ENCODE measurements at regions not wholly inside any gene's neighbourhood (a gene's known extent, or its start where the extent isn't known, plus 50 kb on each side); places are given as distances from the start of the nearest gene placed in this dataset.

DNA sequence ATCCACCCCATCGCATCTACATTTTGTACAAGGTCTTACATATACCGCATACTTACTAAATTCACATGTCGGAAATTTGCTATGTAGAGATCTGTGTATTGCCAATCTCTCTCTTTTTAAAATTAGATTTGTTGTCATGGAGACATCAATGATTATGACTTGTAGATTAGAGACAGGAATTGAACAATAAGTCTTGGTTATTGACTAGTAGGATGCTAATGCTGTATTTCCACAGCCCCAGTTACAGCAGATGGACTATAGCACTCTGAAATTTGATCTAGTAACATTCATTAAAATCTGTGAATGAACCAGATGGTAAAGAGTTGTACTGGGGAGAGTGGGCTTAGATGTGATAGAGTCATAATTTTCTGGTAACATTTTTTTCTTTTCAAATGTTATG is 805.7 kb downstream of the SLC4A3 start:
- H3K9me3 ChIP-seq (replicated peaks): no peaks in the 10 kb centered on the region
- intact Hi-C loops (cut with micrococcal nuclease): no loop called here
- H3K27me3 ChIP-seq (ENCODE audit: low read depth): no peaks in the 10 kb centered on the region
- no peaks in the 10 kb centered on the region for H3K4me1 ChIP-seq
- no peak for DNase-seq
- no peak for TF ChIP-seq CTCF (IDR thresholded peaks at IDR 0.05; ENCODE audit: borderline replicate concordance)
- no peaks in the 10 kb centered on the region for H3K36me3 ChIP-seq
- H3K27ac ChIP-seq (replicated peaks): no peak overlapping the region
- no peak overlapping the region for H3K4me3 ChIP-seq

- DNase-seq: no peak
- intact Hi-C loops (cut with micrococcal nuclease): no loop called here
- no peak for TF ChIP-seq CTCF (IDR thresholded peaks at IDR 0.05; ENCODE audit: borderline replicate concordance)
Measured at GRCh38 chr2:220434385-220434784, 807.0 kb downstream of the SLC4A3 start.

GRCh38 chr2:220437938-220438337 is 810.5 kb downstream of the SLC4A3 start:
- H3K27me3 ChIP-seq (ENCODE audit: low read depth): no peaks in the 10 kb centered on the region
- no peak for TF ChIP-seq CTCF (IDR thresholded peaks at IDR 0.05; ENCODE audit: borderline replicate concordance)
- no peak for DNase-seq
- intact Hi-C loops (cut with micrococcal nuclease): no loop called here
- H3K9me3 ChIP-seq (replicated peaks): no peaks in the 10 kb centered on the region
- no peak overlapping the region for H3K27ac ChIP-seq (replicated peaks)
- no peaks in the 10 kb centered on the region for H3K4me1 ChIP-seq
- no peak overlapping the region for H3K4me3 ChIP-seq
- no peaks in the 10 kb centered on the region for H3K36me3 ChIP-seq

More at GRCh38 chr2:220434385-220434784, 807.0 kb downstream of the SLC4A3 start:
- no peak overlapping the region for H3K27ac ChIP-seq (replicated peaks)
- H3K36me3 ChIP-seq: no peaks in the 10 kb centered on the region
- no peaks in the 10 kb centered on the region for H3K4me1 ChIP-seq
- H3K27me3 ChIP-seq (ENCODE audit: low read depth): no peaks in the 10 kb centered on the region
- no peak overlapping the region for H3K4me3 ChIP-seq
- H3K9me3 ChIP-seq (replicated peaks): no peaks in the 10 kb centered on the region

DNA sequence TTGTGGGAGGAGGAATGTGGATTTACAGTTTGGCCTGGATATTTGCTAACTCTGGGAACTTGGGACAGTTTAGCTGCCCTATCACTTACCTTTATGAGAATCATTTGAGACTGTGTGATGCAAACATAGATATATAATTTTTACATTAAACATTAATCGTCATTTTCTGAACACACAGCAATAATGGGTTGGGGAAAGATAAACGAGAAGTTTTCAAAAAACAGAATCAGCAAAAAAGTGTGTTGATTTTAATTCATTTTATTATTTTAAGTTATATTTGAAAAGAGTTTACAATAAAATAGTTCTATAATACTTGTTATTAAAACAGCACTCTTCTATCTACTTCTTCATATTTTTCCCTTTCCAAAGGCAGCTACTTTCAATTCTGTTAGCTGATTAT is 813.3 kb downstream of the SLC4A3 start:
- H3K4me3 ChIP-seq: no peak overlapping the region
- no peak for DNase-seq
- TF ChIP-seq CTCF (IDR thresholded peaks at IDR 0.05; ENCODE audit: borderline replicate concordance): no peak
- no peaks in the 10 kb centered on the region for H3K36me3 ChIP-seq
- H3K4me1 ChIP-seq: no peaks in the 10 kb centered on the region
- no peaks in the 10 kb centered on the region for H3K9me3 ChIP-seq (replicated peaks)
- intact Hi-C loops (cut with micrococcal nuclease): no loop called here
- H3K27ac ChIP-seq (replicated peaks): no peak overlapping the region
- H3K27me3 ChIP-seq (ENCODE audit: low read depth): no peaks in the 10 kb centered on the region

DNA sequence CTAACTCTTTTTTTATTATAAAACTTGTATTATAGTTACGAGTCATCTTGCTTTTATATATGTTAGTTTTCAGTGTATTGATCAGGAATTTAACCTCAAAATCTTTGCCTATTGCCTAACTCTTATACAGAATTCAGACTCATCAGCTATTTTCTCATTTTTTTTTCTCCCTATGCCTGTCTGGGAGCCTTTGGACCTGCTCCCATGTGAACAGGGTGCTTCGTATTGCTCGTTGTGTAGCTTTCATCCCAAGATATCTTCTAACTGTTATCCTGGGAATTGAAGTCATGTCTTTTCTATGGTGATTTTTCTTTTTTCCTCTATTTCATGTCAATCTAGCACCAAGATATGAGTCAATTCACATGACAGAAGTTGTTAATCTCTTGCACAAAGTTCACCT is 814.0 kb downstream of the SLC4A3 start:
- TF ChIP-seq CTCF (IDR thresholded peaks at IDR 0.05; ENCODE audit: borderline replicate concordance): no peak
- H3K27me3 ChIP-seq (ENCODE audit: low read depth): no peaks in the 10 kb centered on the region
- intact Hi-C loops (cut with micrococcal nuclease): no loop called here
- H3K27ac ChIP-seq (replicated peaks): no peak overlapping the region
- no peak for DNase-seq
- H3K4me3 ChIP-seq: no peak overlapping the region
- no peaks in the 10 kb centered on the region for H3K9me3 ChIP-seq (replicated peaks)
- H3K4me1 ChIP-seq: no peaks in the 10 kb centered on the region
- H3K36me3 ChIP-seq: no peaks in the 10 kb centered on the region

DNA sequence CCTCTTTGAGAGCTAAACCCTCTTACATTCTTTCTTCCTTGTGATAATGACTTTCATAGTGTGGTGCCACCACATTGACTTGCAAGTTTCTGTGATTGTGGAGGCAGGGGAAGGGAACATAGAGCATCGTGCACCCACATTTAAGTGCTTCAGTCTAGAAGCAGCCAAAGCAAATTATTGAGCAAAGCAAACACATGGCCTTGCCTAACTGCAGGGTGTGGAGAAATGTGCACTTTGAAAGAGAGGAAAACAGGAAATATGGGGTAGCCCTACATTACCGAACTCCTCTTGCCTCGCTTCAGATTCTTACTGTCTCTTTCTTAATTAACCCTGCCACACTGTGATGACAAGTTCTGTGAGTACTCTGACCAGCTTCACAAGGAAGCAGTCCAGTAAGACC is 814.6 kb downstream of the SLC4A3 start:
- Histone ChIP-seq H3K36me3 (no peaks in the 10 kb centered on the region), H3K4me3 (no peak overlapping the region), H3K27ac (replicated peaks) (no peak overlapping the region), H3K27me3 (ENCODE audit: low read depth) (peaks cover 3% of the 10 kb centered on the region), H3K9me3 (replicated peaks) (no peaks in the 10 kb centered on the region), H3K4me1 (no peaks in the 10 kb centered on the region)
- no peak for TF ChIP-seq CTCF (IDR thresholded peaks at IDR 0.05; ENCODE audit: borderline replicate concordance)
- DNase-seq: no peak
- intact Hi-C loops (cut with micrococcal nuclease): no loop called here
